ENCODE measurements at regions not wholly inside any gene's neighbourhood (a gene's known extent, or its start where the extent isn't known, plus 50 kb on each side); places are given as distances from the start of the nearest gene placed in this dataset.
"Not testable (repeated sequence)": the region's sequence is repeated elsewhere in the genome, so short reads cannot be mapped to it uniquely, and the experiment has no call there.

GRCh38 chr5:67864335-67864734, 351.2 kb upstream of the PIK3R1 start:
- DNase-seq = not testable (repeated sequence)

- no peak for DNase-seq
These were observed 357.0 kb upstream of the PIK3R1 start for GRCh38 chr5:67858471-67859031.

GRCh38 chr5:67857502-67857901, 358.1 kb upstream of the PIK3R1 start:
- no peak for DNase-seq

GRCh38 chr5:67855523-67855922, 360.0 kb upstream of the PIK3R1 start:
- DNase-seq = no peak

- DNase-seq = not testable (repeated sequence)
These were observed 364.6 kb upstream of the PIK3R1 start for GRCh38 chr5:67850906-67851305.

GRCh38 chr5:67844924-67845323, 370.6 kb upstream of the PIK3R1 start:
- DNase-seq = no peak

- DNase-seq = no peak
These were observed 372.8 kb upstream of the PIK3R1 start for GRCh38 chr5:67842806-67843205.

- DNase-seq = not testable (repeated sequence)
These were observed 378.3 kb upstream of the PIK3R1 start for GRCh38 chr5:67837225-67837624.

GRCh38 chr5:67836496-67836895, 379.1 kb upstream of the PIK3R1 start:
- DNase-seq = not testable (repeated sequence)

GRCh38 chr5:67831048-67831447, 384.5 kb upstream of the PIK3R1 start:
- DNase-seq = no peak

- DNase-seq = no peak
These were observed 388.0 kb upstream of the PIK3R1 start for GRCh38 chr5:67827541-67827940.

- DNase-seq = no peak
These were observed 390.7 kb upstream of the PIK3R1 start for GRCh38 chr5:67824852-67825251.

- no peak for DNase-seq
These were observed 397.9 kb upstream of the PIK3R1 start for GRCh38 chr5:67817652-67818051.

GRCh38 chr5:67816456-67816855, 399.1 kb upstream of the PIK3R1 start:
- no peak for DNase-seq

GRCh38 chr5:67815455-67816391, 399.8 kb upstream of the PIK3R1 start:
- no peak for DNase-seq

GRCh38 chr5:67814569-67815311, 400.8 kb upstream of the PIK3R1 start:
- no peak for DNase-seq

- DNase-seq = no peak
These were observed 401.5 kb upstream of the PIK3R1 start for GRCh38 chr5:67813877-67814539.

GRCh38 chr5:67809589-67809988, 406.0 kb upstream of the PIK3R1 start:
- no peak for DNase-seq

GRCh38 chr5:67808340-67808739, 407.2 kb upstream of the PIK3R1 start:
- DNase-seq = no peak

- DNase-seq = no peak
These were observed 408.1 kb upstream of the PIK3R1 start for GRCh38 chr5:67807439-67807888.

GRCh38 chr5:67806654-67807438, 408.7 kb upstream of the PIK3R1 start:
- no peak for DNase-seq
